Activated T-cell treated with anti-CD3 and anti-CD28 coated beads, Interleukin-2, amount 50 U/mL, for 72 hours (primary cell): ENCODE measurements at regions not wholly inside any gene's neighbourhood (a gene's known extent, or its start where the extent isn't known, plus 50 kb on each side); places are given as distances from the start of the nearest gene placed in this dataset.
"Not testable (repeated sequence)": the region's sequence is repeated elsewhere in the genome, so short reads cannot be mapped to it uniquely, and the experiment has no call there.

ENCODE experiments used
- ATAC-seq, 2 donors: fragments of 150-1000 bp; cut with Tn5 transposase; replicated peaks in 1 of 2; 2 replicates each; pipeline ENCODE4 v1.10.0; 2021; ENCODE audit warnings: moderate library complexity in 2 of 2, mild to moderate bottlenecking in 1 of 2
- DNase-seq, 2 donors: peaks; one replicate each; pipeline ENCODE4 v3.0.0; 2021 to 2022; ENCODE audit warnings: mixed read lengths in 1 of 2
- H3K27ac Mint-ChIP-seq: one replicate; pipeline ENCODE4 v1.8.0; 2022; ENCODE audit warnings: mild to moderate bottlenecking, moderate library complexity, mixed read lengths
- H3K27me3 Mint-ChIP-seq: one replicate; pipeline ENCODE4 v1.8.0; 2022; ENCODE audit warnings: low read depth, mixed read lengths
- H3K36me3 Mint-ChIP-seq, 2 donors: one replicate each; pipeline ENCODE4 v1.8.0; 2022; ENCODE audit warnings: mixed read lengths in 2 of 2, mild to moderate bottlenecking in 1 of 2; ENCODE audit not compliant: insufficient read depth in 2 of 2
- H3K4me1 Mint-ChIP-seq: one replicate; pipeline ENCODE4 v1.8.0; 2022; ENCODE audit warnings: low read depth, mixed read lengths
- H3K4me3 Mint-ChIP-seq, 2 donors: one replicate each; pipeline ENCODE4 v1.8.0; 2022; ENCODE audit warnings: mild to moderate bottlenecking in 2 of 2, mixed read lengths in 2 of 2, moderate library complexity in 2 of 2
- H3K9me3 Mint-ChIP-seq, 2 donors: one replicate each; pipeline ENCODE4 v1.8.0; 2022; ENCODE audit warnings: mixed read lengths in 2 of 2

- DNase-seq (no peak), ATAC-seq (no peak)
- no peaks in the 10 kb centered on the region for H3K27me3 Mint-ChIP-seq
- H3K9me3 Mint-ChIP-seq: peaks cover 0 to 3% of the 10 kb centered on the region in 2 donors
- no peak overlapping the region for H3K27ac Mint-ChIP-seq
- H3K36me3 Mint-ChIP-seq: no peaks in the 10 kb centered on the region
- H3K4me3 Mint-ChIP-seq: no peak overlapping the region
- no peaks in the 10 kb centered on the region for H3K4me1 Mint-ChIP-seq
Measured at GRCh38 chr6:51161752-51162151, 343.1 kb downstream of the TFAP2B start.

DNA sequence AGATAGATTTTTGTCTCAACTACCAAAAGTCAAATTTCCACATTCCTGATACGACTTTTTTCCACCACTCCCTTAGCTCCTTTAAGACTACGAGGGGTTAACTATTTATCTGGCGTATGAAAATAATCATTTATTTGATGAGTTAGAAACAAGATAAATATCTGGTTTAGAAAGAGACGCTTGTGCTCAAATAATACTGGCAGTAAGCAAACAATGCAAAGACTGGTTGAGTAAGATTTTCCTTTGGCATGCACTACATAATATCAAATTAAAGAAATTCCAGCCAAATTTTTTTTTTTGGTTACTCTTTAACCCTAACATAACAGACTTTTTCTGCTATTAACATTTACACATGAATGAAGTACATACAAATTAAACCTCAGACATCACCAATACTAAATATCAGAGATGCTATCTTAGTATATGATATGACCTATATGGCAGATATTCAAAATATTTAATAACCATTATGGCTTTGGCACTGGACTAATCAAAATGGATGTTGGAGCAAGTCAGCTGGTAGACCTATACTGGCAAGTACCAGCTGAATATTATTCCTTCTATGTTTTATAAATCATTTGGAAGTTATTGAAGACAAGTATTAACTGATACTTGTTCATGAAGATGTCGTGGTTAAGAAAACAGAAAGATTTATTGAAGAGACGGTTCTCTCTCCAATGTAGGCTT is 345.3 kb downstream of the TFAP2B start:
- H3K27ac Mint-ChIP-seq: no peak overlapping the region
- no peaks in the 10 kb centered on the region for H3K4me1 Mint-ChIP-seq
- H3K4me3 Mint-ChIP-seq: no peak overlapping the region
- ATAC-seq (no peak), DNase-seq (no peak)
- no peaks in the 10 kb centered on the region for H3K36me3 Mint-ChIP-seq
- no peaks in the 10 kb centered on the region for H3K27me3 Mint-ChIP-seq
- H3K9me3 Mint-ChIP-seq: peaks cover 2 to 4% of the 10 kb centered on the region in 2 donors

DNA sequence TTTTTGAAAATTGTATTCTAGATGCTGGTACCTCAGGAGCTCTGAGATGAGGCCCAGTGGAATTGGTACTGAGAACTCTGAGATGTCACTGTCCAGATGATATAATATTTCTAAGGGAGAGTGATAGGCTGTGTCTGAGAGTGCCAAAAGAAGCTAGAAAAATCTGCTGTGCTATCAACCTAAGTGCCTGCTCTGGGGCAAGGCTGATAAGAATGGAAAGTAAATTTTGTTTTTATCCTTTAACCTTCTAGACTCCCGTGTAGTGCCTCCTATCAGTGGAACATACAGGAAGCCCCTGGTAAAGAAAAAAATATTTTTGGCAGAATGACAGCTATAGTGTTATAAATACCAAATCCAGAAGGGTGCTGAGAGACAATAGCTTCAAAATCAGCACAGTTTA is 348.2 kb downstream of the TFAP2B start:
- no peaks in the 10 kb centered on the region for H3K36me3 Mint-ChIP-seq
- no peaks in the 10 kb centered on the region for H3K4me1 Mint-ChIP-seq
- no peak overlapping the region for H3K4me3 Mint-ChIP-seq
- DNase-seq (no peak), ATAC-seq (no peak)
- no peak overlapping the region for H3K27ac Mint-ChIP-seq
- H3K9me3 Mint-ChIP-seq: peaks cover 2 to 6% of the 10 kb centered on the region in 2 donors
- H3K27me3 Mint-ChIP-seq: no peaks in the 10 kb centered on the region

GRCh38 chr6:51167468-51167867 is 348.8 kb downstream of the TFAP2B start:
- H3K27ac Mint-ChIP-seq: no peak overlapping the region
- H3K27me3 Mint-ChIP-seq: no peaks in the 10 kb centered on the region
- peaks cover 2 to 6% of the 10 kb centered on the region in 2 donors for H3K9me3 Mint-ChIP-seq
- no peaks in the 10 kb centered on the region for H3K4me1 Mint-ChIP-seq
- no peak for DNase-seq
- H3K36me3 Mint-ChIP-seq: no peaks in the 10 kb centered on the region
- no peak overlapping the region for H3K4me3 Mint-ChIP-seq
- no peak for ATAC-seq

- Mint-ChIP-seq H3K4me1 (no peaks in the 10 kb centered on the region), H3K27me3 (no peaks in the 10 kb centered on the region), H3K9me3 (peaks cover 3% of the 10 kb centered on the region in 2 donors), H3K36me3 (no peaks in the 10 kb centered on the region), H3K4me3 (no peak overlapping the region), H3K27ac (no peak overlapping the region)
- DNase-seq (no peak), ATAC-seq (no peak)
Measured at GRCh38 chr6:51182827-51183226, 364.2 kb downstream of the TFAP2B start.

DNA sequence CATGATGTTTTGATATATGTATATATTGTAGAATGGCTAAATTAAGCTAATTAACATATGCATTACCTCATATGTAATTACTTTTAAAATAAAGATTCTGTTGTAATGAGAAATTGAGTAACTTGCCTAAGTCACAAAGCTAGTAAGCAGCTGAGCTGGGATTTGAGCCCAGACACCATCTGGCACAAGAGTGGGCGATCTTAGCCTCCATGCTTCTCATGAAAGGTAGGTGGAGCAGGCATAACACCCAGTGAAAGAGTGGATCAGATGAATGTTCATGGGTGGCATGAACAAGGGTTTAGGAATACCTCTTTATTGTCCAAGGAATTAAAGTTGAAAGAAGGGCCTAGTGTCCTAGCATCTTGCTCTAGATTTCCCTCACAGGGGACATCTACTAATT is 365.4 kb downstream of the TFAP2B start:
- Mint-ChIP-seq H3K4me1 (no peaks in the 10 kb centered on the region), H3K9me3 (peaks cover 2 to 3% of the 10 kb centered on the region in 2 donors), H3K4me3 (no peak overlapping the region), H3K27me3 (no peaks in the 10 kb centered on the region), H3K36me3 (no peaks in the 10 kb centered on the region), H3K27ac (no peak overlapping the region)
- ATAC-seq: no peak
- DNase-seq: no peak

DNA sequence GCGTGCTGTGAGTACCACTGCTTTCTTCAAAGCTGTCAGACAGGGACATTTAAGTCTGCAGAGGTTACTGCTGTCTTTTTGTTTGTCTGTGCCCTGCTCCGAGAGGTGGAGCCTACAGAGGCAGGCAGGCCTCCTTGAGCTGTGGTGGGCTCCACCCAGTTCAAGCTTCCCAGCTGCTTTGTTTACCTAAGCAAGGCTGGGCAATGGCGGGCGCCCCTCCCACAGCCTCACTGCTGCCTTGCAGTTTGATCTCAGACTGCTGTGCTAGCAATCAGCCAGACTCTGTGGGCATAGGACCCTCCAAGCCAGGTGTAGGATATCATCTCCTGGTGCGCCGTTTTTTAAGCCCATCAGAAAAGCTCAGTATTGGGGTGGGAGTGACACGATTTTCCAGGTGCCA is 374.5 kb downstream of the TFAP2B start:
- not testable (repeated sequence) for DNase-seq, H3K4me3 Mint-ChIP-seq, H3K27ac Mint-ChIP-seq, H3K36me3 Mint-ChIP-seq, H3K27me3 Mint-ChIP-seq, H3K9me3 Mint-ChIP-seq, H3K4me1 Mint-ChIP-seq, ATAC-seq

- no peak overlapping the region for H3K27ac Mint-ChIP-seq
- H3K36me3 Mint-ChIP-seq: no peaks in the 10 kb centered on the region
Measured at GRCh38 chr6:51199105-51199552, 380.5 kb downstream of the TFAP2B start.

GRCh38 chr6:51199733-51200260 is 381.1 kb downstream of the TFAP2B start:
- no peaks in the 10 kb centered on the region for H3K36me3 Mint-ChIP-seq
- ATAC-seq (no peak), DNase-seq (no peak)
- no peak overlapping the region for H3K27ac Mint-ChIP-seq
- H3K4me1 Mint-ChIP-seq: no peaks in the 10 kb centered on the region
- H3K4me3 Mint-ChIP-seq: no peak overlapping the region
- no peaks in the 10 kb centered on the region for H3K27me3 Mint-ChIP-seq
- H3K9me3 Mint-ChIP-seq: peaks cover 0 to 4% of the 10 kb centered on the region in 2 donors

More at GRCh38 chr6:51199105-51199552, 380.5 kb downstream of the TFAP2B start:
- no peak overlapping the region for H3K4me3 Mint-ChIP-seq
- no peaks in the 10 kb centered on the region for H3K4me1 Mint-ChIP-seq
- ATAC-seq (no peak), DNase-seq (no peak)
- H3K27me3 Mint-ChIP-seq: no peaks in the 10 kb centered on the region
- H3K9me3 Mint-ChIP-seq: peaks cover 0 to 4% of the 10 kb centered on the region in 2 donors

DNA sequence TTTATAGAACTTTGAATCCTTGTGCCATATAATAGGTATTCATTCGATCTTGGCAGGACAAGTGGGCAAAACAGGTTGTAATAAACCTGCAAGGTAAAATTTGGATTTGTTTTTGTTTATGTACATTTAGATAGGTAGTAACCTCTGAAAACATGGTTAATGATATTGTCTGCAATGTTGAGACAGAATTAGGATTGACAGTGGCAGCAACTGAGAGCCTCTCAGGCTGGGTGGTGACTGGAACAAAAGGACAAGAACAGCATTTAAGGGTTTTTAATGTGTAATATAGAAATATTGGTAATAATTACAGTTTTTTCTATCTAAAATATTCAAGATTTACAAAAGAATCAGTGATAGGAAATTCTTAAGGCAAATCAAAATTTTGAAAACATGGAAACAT is 382.0 kb downstream of the TFAP2B start:
- H3K27ac Mint-ChIP-seq: no peak overlapping the region
- H3K27me3 Mint-ChIP-seq: no peaks in the 10 kb centered on the region
- H3K4me1 Mint-ChIP-seq: no peaks in the 10 kb centered on the region
- H3K4me3 Mint-ChIP-seq: no peak overlapping the region
- no peak for DNase-seq
- no peaks in the 10 kb centered on the region for H3K36me3 Mint-ChIP-seq
- no peak for ATAC-seq
- H3K9me3 Mint-ChIP-seq: no peaks in the 10 kb centered on the region

GRCh38 chr6:51202653-51203052 is 384.0 kb downstream of the TFAP2B start:
- not testable (repeated sequence) for ATAC-seq, H3K27ac Mint-ChIP-seq, DNase-seq, H3K36me3 Mint-ChIP-seq, H3K4me3 Mint-ChIP-seq, H3K9me3 Mint-ChIP-seq, H3K27me3 Mint-ChIP-seq, H3K4me1 Mint-ChIP-seq

GRCh38 chr6:51203504-51203903 is 384.8 kb downstream of the TFAP2B start:
- Mint-ChIP-seq H3K4me1 (no peaks in the 10 kb centered on the region), H3K27ac (no peak overlapping the region), H3K4me3 (no peak overlapping the region), H3K9me3 (no peaks in the 10 kb centered on the region), H3K27me3 (no peaks in the 10 kb centered on the region), H3K36me3 (no peaks in the 10 kb centered on the region)
- DNase-seq: no peak
- ATAC-seq: no peak

GRCh38 chr6:51206686-51207085 is 388.0 kb downstream of the TFAP2B start:
- not testable (repeated sequence) for H3K9me3 Mint-ChIP-seq, ATAC-seq, H3K4me3 Mint-ChIP-seq, H3K36me3 Mint-ChIP-seq, DNase-seq, H3K4me1 Mint-ChIP-seq, H3K27ac Mint-ChIP-seq, H3K27me3 Mint-ChIP-seq

GRCh38 chr6:51209651-51210050 is 391.0 kb downstream of the TFAP2B start:
- Mint-ChIP-seq H3K9me3 (no peaks in the 10 kb centered on the region), H3K4me3 (no peak overlapping the region), H3K4me1 (no peaks in the 10 kb centered on the region), H3K27ac (no peak overlapping the region), H3K27me3 (no peaks in the 10 kb centered on the region), H3K36me3 (no peaks in the 10 kb centered on the region)
- DNase-seq (no peak), ATAC-seq (no peak)
